ENCODE measurements at regions not wholly inside any gene's neighbourhood (a gene's known extent, or its start where the extent isn't known, plus 50 kb on each side); places are given as distances from the start of the nearest gene placed in this dataset.

DNA sequence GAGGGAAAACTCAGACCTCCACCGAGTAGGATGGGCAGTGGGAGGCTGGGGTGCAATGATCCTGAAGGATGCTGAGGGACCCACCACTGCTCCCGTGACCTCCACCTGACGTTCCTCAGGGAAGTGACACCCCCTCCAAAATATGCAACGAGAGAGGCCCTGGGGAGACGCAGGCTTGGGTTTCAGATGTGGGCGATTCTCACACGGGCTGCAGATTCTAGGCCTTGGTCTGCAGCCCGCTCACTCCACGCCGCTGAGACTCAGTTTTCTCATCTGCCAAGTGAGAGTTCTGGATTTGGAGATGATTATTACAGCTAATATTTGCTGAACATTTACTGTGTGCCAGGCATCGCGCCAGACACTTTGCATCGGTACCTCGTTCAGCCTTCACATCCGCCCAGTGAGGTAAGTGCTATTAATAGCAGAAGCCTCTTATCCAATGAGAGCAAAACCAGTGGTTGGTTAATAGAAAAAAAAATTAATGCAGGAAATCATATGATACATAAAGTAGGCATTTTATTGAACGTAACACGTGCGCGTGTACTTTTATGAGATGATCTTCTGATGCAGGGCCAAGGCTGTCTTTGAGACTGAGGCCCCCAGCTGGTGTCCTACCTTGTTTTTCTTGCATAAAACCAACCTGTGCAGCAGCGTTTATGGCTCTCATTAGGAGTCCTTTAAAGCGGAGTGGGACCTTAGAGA lies 102.0 kb upstream of the RUNX3 start:
- POLR2A ChIA-PET, result interaction anchor here (0.5 to 1.6 kb wide), 3 partner anchors 16 to 103 kb away, joined by 3 to 4 read pairs (median 3); no protein-coding TSS in a partner anchor

DNA sequence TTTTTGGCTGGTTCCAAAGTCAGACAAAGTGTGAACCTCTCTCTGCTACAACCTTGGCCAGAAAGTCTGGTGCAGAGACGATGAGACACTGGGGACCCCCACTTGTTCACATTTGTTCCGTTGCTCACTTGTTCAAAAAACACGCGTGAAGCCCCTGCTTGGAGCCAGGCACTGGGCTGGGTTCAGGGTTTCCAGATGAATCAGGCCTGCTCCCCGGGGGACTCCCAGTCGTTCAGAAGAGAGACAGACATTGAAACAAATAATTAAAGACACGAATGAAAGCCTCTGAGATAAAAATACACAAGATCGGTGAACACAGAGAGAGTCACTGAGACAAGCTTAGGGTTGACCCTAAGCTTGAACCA lies 101.5 kb upstream of the RUNX3 start:
- intact Hi-C loops (cut with micrococcal nuclease; ENCODE audit: unreplicated experiment), result no loop called here
- Histone ChIP-seq H3K9me3 (ENCODE audit: low read length) (no peaks in the 10 kb centered on the region), H3K9me2 (ENCODE audit: insufficient read depth, low read length) (no peaks in the 10 kb centered on the region), H3K27ac (ENCODE audit: low read depth, low read length, poor library complexity, severe bottlenecking) (peak overlapping the region; percentile 74), H3K4me1 (ENCODE audit: insufficient read depth, low read length, poor library complexity, severe bottlenecking) (peaks cover 70% of the 10 kb centered on the region), H3K36me3 (ENCODE audit: insufficient read depth, low read length) (no peaks in the 10 kb centered on the region), H3K79me2 (ENCODE audit: insufficient read depth, low read depth, low read length) (no peaks in the 10 kb centered on the region), H2AFZ (ENCODE audit: low read length) (peak overlapping the region; percentile 45; the same call in 1 of the 2 replicates), H4K20me1 (ENCODE audit: insufficient read depth, low read length) (no peaks in the 10 kb centered on the region), H3K4me3 (ENCODE audit: low read depth, low read length, poor library complexity, severe bottlenecking) (peak overlapping the region; percentile 39), H3K4me2 (ENCODE audit: low read length) (peak overlapping the region; percentile 59)
- ChIA-PET CTCF (ENCODE audit: unreplicated experiment) (interaction anchor here (0.5 kb wide), 1 partner anchor 109 kb away, joined by 3 read pairs; no protein-coding TSS in a partner anchor), POLR2A (interaction anchor here (0.5 to 0.9 kb wide), 2 partner anchors 16 to 103 kb away, joined by 3 to 4 read pairs; no protein-coding TSS in a partner anchor)
- TF ChIP-seq, protein P1, sequence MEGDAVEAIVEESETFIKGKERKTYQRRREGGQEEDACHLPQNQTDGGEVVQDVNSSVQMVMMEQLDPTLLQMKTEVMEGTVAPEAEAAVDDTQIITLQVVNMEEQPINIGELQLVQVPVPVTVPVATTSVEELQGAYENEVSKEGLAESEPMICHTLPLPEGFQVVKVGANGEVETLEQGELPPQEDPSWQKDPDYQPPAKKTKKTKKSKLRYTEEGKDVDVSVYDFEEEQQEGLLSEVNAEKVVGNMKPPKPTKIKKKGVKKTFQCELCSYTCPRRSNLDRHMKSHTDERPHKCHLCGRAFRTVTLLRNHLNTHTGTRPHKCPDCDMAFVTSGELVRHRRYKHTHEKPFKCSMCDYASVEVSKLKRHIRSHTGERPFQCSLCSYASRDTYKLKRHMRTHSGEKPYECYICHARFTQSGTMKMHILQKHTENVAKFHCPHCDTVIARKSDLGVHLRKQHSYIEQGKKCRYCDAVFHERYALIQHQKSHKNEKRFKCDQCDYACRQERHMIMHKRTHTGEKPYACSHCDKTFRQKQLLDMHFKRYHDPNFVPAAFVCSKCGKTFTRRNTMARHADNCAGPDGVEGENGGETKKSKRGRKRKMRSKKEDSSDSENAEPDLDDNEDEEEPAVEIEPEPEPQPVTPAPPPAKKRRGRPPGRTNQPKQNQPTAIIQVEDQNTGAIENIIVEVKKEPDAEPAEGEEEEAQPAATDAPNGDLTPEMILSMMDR (conservative IDR thresholded peaks at IDR 0.05; ENCODE audit: low read length), result no peak
- no peak for TF ChIP-seq EZH2phosphoT487 (IDR thresholded peaks at IDR 0.05; ENCODE audit: borderline replicate concordance, low read depth, low read length)
- DNase-seq (ENCODE audit: low spot score), result peak; percentile 28
- BruUV-seq (replicated peaks), result no TSS peak

More for the DNA sequence above, 102.0 kb upstream of the RUNX3 start:
- no peaks in the 10 kb centered on the region for H3K9me3 ChIP-seq (ENCODE audit: low read length)
- no peaks in the 10 kb centered on the region for H3K36me3 ChIP-seq (ENCODE audit: insufficient read depth, low read length)
- peak; percentile 86 for DNase-seq (ENCODE audit: low spot score)
- H4K20me1 ChIP-seq (ENCODE audit: insufficient read depth, low read length), result no peaks in the 10 kb centered on the region
- no peaks in the 10 kb centered on the region for H3K79me2 ChIP-seq (ENCODE audit: insufficient read depth, low read depth, low read length)
- no peak for TF ChIP-seq EZH2phosphoT487 (IDR thresholded peaks at IDR 0.05; ENCODE audit: borderline replicate concordance, low read depth, low read length)
- TF ChIP-seq, protein P1 (conservative IDR thresholded peaks at IDR 0.05; ENCODE audit: low read length), result peak; percentile 56; the same call in 1 of the 2 replicates
- intact Hi-C loops (cut with micrococcal nuclease; ENCODE audit: unreplicated experiment), result loop anchor here (1.0 kb wide), 1 partner anchor 69 kb away; no protein-coding TSS in a partner anchor
- H3K27ac ChIP-seq (ENCODE audit: low read depth, low read length, poor library complexity, severe bottlenecking), result peak overlapping the region; percentile 74
- CTCF ChIA-PET (ENCODE audit: unreplicated experiment), result interaction anchor here (0.5 kb wide), 1 partner anchor 109 kb away, joined by 3 read pairs; no protein-coding TSS in a partner anchor
- H3K4me1 ChIP-seq (ENCODE audit: insufficient read depth, low read length, poor library complexity, severe bottlenecking), result peaks cover 66% of the 10 kb centered on the region
- no peaks in the 10 kb centered on the region for H3K9me2 ChIP-seq (ENCODE audit: insufficient read depth, low read length)
- peak overlapping the region; percentile 59 for H3K4me2 ChIP-seq (ENCODE audit: low read length)
- BruUV-seq (replicated peaks), result no TSS peak
- H3K4me3 ChIP-seq (ENCODE audit: low read depth, low read length, poor library complexity, severe bottlenecking), result peak overlapping the region; percentile 39
- H2AFZ ChIP-seq (ENCODE audit: low read length), result peak overlapping the region; percentile 45; the same call in 1 of the 2 replicates
